HG02763 (cell line): ENCODE measurements at regions not wholly inside any gene's neighbourhood (a gene's known extent, or its start where the extent isn't known, plus 50 kb on each side); places are given as distances from the start of the nearest gene placed in this dataset.

Experiments used
- ATAC-seq: cut with Tn5 transposase; IDR thresholded peaks from one replicate; pipeline ENCODE4 v1.9.1; 2021; ENCODE audit warnings: mild to moderate bottlenecking, moderate library complexity; ENCODE audit not compliant: unreplicated experiment

GRCh38 chr12:115108129-115109100 is 424.4 kb upstream of the TBX3 start:
- ATAC-seq: no peak

DNA sequence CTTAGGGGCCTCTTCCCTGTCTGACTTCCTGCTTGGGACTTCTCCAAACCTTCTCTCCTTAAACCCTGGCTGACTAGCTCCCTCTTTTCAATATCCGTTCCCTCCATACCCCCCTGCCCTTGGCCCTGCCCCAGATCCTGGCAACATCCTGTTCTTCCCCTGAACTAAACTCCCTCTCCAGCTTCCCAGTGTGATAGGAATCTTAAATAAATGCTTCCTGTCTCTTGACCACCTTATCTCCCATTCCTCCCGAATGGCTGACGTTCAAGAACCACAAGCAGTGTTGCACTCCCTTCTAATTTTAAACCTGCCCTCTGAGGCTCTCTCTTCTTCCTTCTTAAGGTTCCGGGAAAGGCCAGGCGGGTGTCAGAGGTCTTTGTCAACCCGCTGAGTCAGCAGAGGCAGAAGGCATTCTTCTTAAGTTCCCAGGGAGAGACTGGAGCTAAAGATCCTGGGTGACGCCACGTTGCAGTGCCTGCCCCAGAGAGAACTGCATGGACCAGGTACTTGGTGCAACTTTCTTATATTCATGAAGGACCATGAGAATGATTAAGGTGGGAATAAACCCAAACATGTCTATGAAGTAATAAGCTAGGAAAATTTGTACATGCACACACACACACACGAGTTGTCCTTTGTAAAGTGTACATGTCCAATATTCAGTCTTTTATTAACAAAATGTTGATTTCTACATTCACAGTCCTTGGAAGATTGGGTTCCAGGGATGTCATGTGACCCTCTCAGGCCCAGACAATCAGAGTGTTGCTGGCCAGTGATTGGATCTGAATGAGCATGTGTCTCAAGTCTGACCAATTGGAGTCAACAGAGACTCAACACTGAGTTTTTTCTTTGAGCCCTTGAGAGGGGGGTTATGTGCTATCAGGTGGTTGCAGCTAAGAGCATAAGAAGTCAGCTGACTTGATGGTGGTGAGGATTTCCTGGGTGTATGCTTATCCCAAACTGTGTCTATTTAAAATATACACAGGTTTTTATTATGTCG is 420.2 kb upstream of the TBX3 start:
- no peak for ATAC-seq

- no peak for ATAC-seq
Measured at GRCh38 chr12:115102450-115102849, 418.5 kb upstream of the TBX3 start.

- ATAC-seq: no peak
Measured at GRCh38 chr12:115101520-115101919, 417.5 kb upstream of the TBX3 start.

DNA sequence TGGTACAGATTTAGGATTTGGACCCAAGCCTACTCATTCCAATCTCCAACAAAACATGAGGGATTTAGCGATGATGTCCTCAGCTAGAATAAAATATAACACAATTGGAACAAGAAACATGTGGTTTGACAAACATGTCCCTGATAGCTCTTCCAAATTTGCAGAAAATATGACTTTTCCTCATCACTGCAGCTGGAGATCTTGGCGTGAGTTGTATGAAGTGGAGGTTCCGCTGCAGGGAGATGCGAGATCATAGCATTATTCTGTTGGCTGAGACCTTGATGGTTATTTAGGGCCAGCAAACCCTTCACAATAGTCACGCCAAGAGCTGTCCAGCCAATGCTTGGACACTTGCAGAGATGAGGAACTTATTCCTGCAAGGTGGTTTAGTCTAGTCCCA is 413.4 kb upstream of the TBX3 start:
- ATAC-seq: no peak

GRCh38 chr12:115096588-115097397 is 412.8 kb upstream of the TBX3 start:
- ATAC-seq: no peak

GRCh38 chr12:115095073-115095748 is 411.2 kb upstream of the TBX3 start:
- ATAC-seq: no peak

GRCh38 chr12:115094163-115094816 is 410.3 kb upstream of the TBX3 start:
- no peak for ATAC-seq

DNA sequence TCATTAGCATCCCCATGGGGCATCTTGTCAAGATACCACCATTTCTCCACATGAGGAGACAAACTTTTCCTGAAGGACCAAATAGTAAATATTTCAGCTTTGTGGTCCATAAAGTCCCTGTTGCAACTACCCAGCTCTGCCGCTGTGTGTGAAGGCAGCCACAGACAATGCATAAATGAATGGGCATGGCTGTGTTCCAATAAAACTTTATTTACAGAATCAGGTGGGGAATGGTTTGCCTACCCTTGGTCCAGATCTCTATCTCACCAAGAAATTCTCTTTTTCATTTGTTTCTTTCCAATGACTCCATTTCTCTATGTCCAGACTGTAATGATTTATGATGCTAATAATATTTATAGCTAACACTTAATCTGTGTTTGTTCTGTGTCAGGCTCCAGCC is 409.3 kb upstream of the TBX3 start:
- ATAC-seq: no peak

DNA sequence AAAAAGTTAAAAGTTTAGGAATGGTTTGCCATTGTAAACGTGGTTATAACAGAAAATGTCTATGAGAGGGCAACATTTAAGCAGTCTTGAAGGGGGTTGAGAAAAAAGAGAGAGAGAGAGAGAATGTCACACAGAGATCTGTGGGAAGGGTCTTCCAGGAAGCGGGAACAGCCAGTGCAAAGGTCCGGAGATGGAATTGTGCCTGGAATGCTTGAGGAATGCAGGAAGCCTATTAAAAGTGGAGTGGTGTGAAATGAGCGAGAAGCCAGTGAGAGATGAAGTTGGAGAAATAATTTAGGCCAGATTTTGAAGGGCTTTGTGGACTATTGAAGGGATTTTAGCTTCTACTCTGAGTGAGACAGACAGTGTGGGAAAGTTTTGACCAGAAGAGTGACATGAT is 406.8 kb upstream of the TBX3 start:
- ATAC-seq: no peak

DNA sequence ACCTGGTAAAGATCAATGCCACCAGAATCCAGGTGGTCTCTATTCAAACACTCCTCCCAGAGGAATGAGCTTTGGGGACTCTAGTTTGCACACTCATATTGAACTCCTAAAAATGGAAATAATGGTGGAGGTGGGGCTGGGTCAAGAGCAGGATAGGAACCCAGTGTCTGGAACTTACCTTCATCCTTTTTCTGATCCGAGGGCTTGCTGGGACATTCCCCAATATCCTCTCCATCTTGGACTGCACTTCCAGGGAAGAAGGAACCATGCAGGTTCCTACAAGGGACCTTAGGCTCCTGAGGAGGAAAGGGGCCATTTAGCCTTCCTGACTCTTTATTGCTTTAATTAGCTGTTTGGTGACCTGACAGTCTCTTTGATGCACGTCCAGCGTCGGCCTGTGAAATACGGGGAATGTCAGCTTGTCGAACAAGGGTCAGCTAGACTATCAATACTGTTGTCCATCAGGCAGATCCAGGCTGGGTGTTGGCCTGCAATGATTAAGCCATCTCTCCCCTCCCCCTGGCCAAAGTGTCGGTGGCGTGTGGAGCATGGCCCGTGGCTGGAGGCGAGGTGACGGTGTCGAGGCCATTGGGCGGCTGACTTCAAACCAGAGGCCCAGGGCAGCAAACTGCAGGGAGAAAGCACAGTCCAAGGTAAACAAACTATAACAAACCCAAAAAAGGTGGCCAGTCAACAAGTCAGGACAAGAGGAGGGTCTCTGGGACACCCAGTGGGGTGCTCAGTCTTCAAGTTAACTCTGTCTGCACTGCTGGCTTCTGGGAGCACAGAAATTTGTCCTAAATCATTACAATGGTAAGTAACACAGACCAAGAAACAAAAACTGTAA is 405.2 kb upstream of the TBX3 start:
- no peak for ATAC-seq

GRCh38 chr12:115088328-115088994 is 404.5 kb upstream of the TBX3 start:
- ATAC-seq: no peak

DNA sequence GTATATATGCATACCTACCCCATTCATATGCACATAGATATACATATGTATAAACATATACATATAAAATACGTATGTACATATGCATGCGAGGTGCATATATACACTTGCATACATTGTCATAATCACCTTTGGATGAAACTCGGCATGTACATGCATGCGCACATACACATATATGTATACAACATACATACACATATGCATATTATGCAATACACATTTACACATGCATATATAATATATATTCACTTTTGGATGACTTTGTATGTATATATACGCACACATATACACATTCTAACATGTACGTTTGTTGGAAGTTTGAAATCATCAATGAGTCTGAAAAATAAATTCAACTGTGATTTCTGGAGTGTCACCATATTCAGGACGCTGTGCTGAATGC is 401.6 kb upstream of the TBX3 start:
- no peak for ATAC-seq

DNA sequence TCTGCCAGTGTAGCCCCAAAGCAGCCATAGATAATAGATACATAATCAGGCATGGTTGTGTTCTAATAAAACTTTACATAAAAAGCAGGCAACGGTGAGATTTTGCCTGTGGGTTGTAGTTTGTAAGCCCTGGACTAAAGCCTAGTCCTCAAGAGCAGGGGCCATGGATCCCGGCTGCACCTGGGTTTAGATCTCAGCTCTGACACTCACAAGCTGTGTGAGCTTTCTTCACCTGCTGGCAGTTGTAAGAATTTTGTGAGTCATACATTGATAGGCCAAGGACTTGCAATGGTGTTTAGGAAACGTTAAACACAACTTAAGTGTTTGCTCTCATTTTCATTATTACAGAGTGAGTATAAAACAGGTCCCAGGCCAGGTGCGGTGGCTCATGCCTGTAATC is 395.8 kb upstream of the TBX3 start:
- no peak for ATAC-seq

DNA sequence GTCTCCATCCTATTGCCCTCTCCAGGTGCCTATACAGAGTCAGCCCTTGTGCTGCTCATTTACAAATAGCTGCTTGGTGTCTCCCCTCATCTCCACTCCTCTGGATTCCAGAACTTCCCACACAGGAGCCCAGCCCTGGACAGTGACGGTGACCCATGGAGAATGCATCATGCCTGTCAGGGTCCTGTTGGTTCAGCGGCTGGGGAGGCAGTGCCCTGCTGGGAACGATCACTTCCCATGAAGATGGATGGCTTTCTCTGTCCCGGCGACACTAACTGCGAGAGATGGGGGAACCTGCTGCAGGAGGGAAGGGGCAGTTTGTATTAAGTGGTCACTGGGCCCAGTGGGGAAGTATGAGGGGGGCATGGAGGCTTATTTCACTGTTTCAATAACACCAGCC is 395.0 kb upstream of the TBX3 start:
- ATAC-seq: no peak

- ATAC-seq: no peak
Measured at GRCh38 chr12:115078334-115078733, 394.4 kb upstream of the TBX3 start.

- ATAC-seq: no peak
Measured at GRCh38 chr12:115075552-115076170, 391.7 kb upstream of the TBX3 start.

DNA sequence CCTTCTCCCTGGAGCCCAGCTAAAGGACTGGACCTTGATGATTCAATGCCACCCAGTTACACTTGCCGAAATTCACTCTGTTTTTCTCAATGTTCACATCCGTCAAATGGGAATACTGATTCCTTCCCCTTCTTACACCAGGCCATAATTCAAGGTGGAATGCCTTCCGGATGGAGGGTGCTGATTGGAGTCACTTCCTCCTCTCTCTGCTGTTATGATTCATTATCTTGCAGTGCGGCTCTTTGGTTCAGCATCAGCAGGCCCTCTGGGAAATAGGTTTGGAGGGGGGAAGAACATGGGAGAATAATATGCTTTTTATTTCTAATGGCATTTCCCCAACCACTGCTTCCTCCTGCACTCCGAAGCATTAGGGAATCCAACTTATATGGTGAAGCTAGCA is 390.6 kb upstream of the TBX3 start:
- no peak for ATAC-seq
